HepG2 (cell line): ENCODE measurements at regions not wholly inside any gene's neighbourhood (a gene's known extent, or its start where the extent isn't known, plus 50 kb on each side); places are given as distances from the start of the nearest gene placed in this dataset.

Experiments
- ESRRA ChIP-seq: sonication (generic); formaldehyde crosslinking; IDR thresholded peaks from 2 replicates; pipeline ENCODE4 v1.5.1; 2020; ENCODE audit warnings: mild to moderate bottlenecking, low read depth, missing genetic modification reagents
- JUN ChIP-seq: sonication (generic); formaldehyde crosslinking; IDR thresholded peaks from 2 replicates; pipeline ENCODE4 v1.4.0; 2020; ENCODE audit warnings: mild to moderate bottlenecking, missing genetic modification reagents
- KDM1A ChIP-seq: IDR thresholded peaks from 2 replicates; pipeline ENCODE4 v1.6.1; 2016; ENCODE audit warnings: missing compliant biosample characterization
- MBD4 ChIP-seq: IDR thresholded peaks from 2 replicates; pipeline ENCODE4 v1.6.1; 2012; ENCODE audit warnings: low read length, inconsistent platforms, borderline replicate concordance
- NFIC ChIP-seq: IDR thresholded peaks from 2 replicates; pipeline ENCODE4 v1.6.1; 2012; ENCODE audit warnings: mild to moderate bottlenecking, low read length, inconsistent platforms
- ZNF24 ChIP-seq: fragments of 450-650 bp; IDR thresholded peaks from 2 replicates; pipeline ENCODE4 v1.6.1; 2017; ENCODE audit warnings: antibody characterized with exemption, mild to moderate bottlenecking
- ZNF33B ChIP-seq: sonication (generic); formaldehyde crosslinking; IDR thresholded peaks from 2 replicates; pipeline ENCODE4 v1.5.1; 2020; ENCODE audit warnings: mild to moderate bottlenecking, missing genetic modification reagents
- ZNF530 ChIP-seq: sonication (generic); formaldehyde crosslinking; IDR thresholded peaks from 2 replicates; pipeline ENCODE4 v1.5.0; 2020; ENCODE audit warnings: low read depth, mild to moderate bottlenecking, missing genetic modification reagents
- TF ChIP-seq, protein P1 (sequence below): sonication (generic); formaldehyde crosslinking; IDR thresholded peaks from 2 replicates; pipeline ENCODE4 v1.4.0; 2020; ENCODE audit warnings: mild to moderate bottlenecking, missing genetic modification reagents
- TF ChIP-seq, protein P2 (sequence below): sonication (generic); formaldehyde crosslinking; IDR thresholded peaks from 2 replicates; pipeline ENCODE4 v1.4.0; 2020; ENCODE audit warnings: missing genetic modification reagents
- TF ChIP-seq, protein P3 (sequence below), 2 experiments: IDR thresholded peaks; 2 replicates each; pipeline ENCODE4 v1.6.1; 2011 to 2012; ENCODE audit warnings: low read length in 2 of 2, borderline replicate concordance in 1 of 2, low read depth in 1 of 2, mild to moderate bottlenecking in 1 of 2, moderate library complexity in 1 of 2

DNA sequence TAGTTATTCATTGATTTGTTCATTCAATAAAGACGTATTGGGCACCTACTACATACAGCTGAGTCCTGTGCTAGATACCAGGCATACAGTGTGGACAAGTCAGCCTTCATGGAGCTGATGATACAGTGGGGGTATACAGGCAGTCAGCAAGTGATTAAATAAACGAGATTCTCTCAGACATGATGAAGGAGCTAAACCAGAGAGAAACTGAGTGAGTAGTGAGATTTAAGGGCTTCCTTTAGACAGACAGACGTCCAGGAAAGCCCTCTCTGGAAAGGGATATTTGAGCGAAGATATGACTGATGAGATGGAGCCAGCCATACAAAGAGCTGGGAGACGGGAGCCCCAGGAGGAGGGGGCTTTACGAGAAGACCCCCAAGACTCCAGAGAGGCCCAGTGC is 122.6 kb upstream of the MYCN start:
- no peak for TF ChIP-seq ESRRA (CRISPR knock-in tag)
- TF ChIP-seq ZNF33B = no peak
- TF ChIP-seq, protein P1, sequence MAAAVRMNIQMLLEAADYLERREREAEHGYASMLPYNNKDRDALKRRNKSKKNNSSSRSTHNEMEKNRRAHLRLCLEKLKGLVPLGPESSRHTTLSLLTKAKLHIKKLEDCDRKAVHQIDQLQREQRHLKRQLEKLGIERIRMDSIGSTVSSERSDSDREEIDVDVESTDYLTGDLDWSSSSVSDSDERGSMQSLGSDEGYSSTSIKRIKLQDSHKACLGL (CRISPR knock-in tag) = no peak
- no peak for TF ChIP-seq ZNF530 (CRISPR knock-in tag)
- TF ChIP-seq JUN = no peak
- no peak for TF ChIP-seq ZNF24
- TF ChIP-seq, protein P2, sequence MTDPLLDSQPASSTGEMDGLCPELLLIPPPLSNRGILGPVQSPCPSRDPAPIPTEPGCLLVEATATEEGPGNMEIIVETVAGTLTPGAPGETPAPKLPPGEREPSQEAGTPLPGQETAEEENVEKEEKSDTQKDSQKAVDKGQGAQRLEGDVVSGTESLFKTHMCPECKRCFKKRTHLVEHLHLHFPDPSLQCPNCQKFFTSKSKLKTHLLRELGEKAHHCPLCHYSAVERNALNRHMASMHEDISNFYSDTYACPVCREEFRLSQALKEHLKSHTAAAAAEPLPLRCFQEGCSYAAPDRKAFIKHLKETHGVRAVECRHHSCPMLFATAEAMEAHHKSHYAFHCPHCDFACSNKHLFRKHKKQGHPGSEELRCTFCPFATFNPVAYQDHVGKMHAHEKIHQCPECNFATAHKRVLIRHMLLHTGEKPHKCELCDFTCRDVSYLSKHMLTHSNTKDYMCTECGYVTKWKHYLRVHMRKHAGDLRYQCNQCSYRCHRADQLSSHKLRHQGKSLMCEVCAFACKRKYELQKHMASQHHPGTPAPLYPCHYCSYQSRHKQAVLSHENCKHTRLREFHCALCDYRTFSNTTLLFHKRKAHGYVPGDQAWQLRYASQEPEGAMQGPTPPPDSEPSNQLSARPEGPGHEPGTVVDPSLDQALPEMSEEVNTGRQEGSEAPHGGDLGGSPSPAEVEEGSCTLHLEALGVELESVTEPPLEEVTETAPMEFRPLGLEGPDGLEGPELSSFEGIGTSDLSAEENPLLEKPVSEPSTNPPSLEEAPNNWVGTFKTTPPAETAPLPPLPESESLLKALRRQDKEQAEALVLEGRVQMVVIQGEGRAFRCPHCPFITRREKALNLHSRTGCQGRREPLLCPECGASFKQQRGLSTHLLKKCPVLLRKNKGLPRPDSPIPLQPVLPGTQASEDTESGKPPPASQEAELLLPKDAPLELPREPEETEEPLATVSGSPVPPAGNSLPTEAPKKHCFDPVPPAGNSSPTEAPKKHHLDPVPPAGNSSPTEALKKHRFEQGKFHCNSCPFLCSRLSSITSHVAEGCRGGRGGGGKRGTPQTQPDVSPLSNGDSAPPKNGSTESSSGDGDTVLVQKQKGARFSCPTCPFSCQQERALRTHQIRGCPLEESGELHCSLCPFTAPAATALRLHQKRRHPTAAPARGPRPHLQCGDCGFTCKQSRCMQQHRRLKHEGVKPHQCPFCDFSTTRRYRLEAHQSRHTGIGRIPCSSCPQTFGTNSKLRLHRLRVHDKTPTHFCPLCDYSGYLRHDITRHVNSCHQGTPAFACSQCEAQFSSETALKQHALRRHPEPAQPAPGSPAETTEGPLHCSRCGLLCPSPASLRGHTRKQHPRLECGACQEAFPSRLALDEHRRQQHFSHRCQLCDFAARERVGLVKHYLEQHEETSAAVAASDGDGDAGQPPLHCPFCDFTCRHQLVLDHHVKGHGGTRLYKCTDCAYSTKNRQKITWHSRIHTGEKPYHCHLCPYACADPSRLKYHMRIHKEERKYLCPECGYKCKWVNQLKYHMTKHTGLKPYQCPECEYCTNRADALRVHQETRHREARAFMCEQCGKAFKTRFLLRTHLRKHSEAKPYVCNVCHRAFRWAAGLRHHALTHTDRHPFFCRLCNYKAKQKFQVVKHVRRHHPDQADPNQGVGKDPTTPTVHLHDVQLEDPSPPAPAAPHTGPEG = no peak
- TF ChIP-seq, protein P3, sequence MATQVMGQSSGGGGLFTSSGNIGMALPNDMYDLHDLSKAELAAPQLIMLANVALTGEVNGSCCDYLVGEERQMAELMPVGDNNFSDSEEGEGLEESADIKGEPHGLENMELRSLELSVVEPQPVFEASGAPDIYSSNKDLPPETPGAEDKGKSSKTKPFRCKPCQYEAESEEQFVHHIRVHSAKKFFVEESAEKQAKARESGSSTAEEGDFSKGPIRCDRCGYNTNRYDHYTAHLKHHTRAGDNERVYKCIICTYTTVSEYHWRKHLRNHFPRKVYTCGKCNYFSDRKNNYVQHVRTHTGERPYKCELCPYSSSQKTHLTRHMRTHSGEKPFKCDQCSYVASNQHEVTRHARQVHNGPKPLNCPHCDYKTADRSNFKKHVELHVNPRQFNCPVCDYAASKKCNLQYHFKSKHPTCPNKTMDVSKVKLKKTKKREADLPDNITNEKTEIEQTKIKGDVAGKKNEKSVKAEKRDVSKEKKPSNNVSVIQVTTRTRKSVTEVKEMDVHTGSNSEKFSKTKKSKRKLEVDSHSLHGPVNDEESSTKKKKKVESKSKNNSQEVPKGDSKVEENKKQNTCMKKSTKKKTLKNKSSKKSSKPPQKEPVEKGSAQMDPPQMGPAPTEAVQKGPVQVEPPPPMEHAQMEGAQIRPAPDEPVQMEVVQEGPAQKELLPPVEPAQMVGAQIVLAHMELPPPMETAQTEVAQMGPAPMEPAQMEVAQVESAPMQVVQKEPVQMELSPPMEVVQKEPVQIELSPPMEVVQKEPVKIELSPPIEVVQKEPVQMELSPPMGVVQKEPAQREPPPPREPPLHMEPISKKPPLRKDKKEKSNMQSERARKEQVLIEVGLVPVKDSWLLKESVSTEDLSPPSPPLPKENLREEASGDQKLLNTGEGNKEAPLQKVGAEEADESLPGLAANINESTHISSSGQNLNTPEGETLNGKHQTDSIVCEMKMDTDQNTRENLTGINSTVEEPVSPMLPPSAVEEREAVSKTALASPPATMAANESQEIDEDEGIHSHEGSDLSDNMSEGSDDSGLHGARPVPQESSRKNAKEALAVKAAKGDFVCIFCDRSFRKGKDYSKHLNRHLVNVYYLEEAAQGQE (IDR thresholded peaks at IDR 0.05; ENCODE audit: borderline replicate concordance in 1 of 2, low read depth in 1 of 2, low read length in 2 of 2) = no peak
- no peak for TF ChIP-seq NFIC
- no peak for TF ChIP-seq KDM1A (CRISPR knock-in tag)
- TF ChIP-seq MBD4 = no peak
